ENCODE measurements at regions not wholly inside any gene's neighbourhood (a gene's known extent, or its start where the extent isn't known, plus 50 kb on each side); places are given as distances from the start of the nearest gene placed in this dataset.

- no peak for TF ChIP-seq CTCF (conservative IDR thresholded peaks at IDR 0.05 in 1 of 2, IDR thresholded peaks at IDR 0.05 in 1 of 2; ENCODE audit: extremely low read depth in 1 of 2, insufficient read depth in 1 of 2, low read depth in 1 of 2, low read length in 2 of 2)
- no peak for TF ChIP-seq EZH2 (IDR thresholded peaks at IDR 0.05; ENCODE audit: borderline replicate concordance, low read length)
Measured at GRCh38 chr5:23035555-23036090, 182.5 kb upstream of the CDH12 start.

Data from mammary epithelial cell (primary cell).